Small intestine (tissue), 7 donors: ENCODE measurements at regions not wholly inside any gene's neighbourhood (a gene's known extent, or its start where the extent isn't known, plus 50 kb on each side); places are given as distances from the start of the nearest gene placed in this dataset.

ENCODE experiments used
- DNase-seq, 2 donors: peaks; one replicate each; pipeline versions ENCODE4 v3.0.0 to v3.0.0-alpha.2; 2013
- FAIRE-seq: peaks from 2 replicates; lab custom pipeline; 2012; peaks lifted over from hg19 to GRCh38; lab: Jason Lieb, UNC
- H3K27ac ChIP-seq, 3 donors: one replicate each; pipeline ENCODE4 v1.5.1; 2013; ENCODE audit warnings: low read length in 2 of 3, mild to moderate bottlenecking in 2 of 3, control low read depth in 1 of 3, inconsistent platforms in 1 of 3, low read depth in 1 of 3, moderate library complexity in 1 of 3
- H3K27me3 ChIP-seq, 3 donors: one replicate each; pipeline ENCODE4 v1.6.1; 2013; ENCODE audit warnings: low read length in 3 of 3, inconsistent platforms in 1 of 3; ENCODE audit not compliant: control insufficient read depth in 3 of 3, insufficient read depth in 3 of 3
- H3K36me3 ChIP-seq, 3 donors: one replicate each; pipeline ENCODE4 v1.6.1; 2013; ENCODE audit warnings: low read length in 3 of 3, inconsistent platforms in 1 of 3, low read depth in 1 of 3, mild to moderate bottlenecking in 1 of 3, moderate library complexity in 1 of 3; ENCODE audit not compliant: control insufficient read depth in 3 of 3, insufficient read depth in 2 of 3
- H3K4me1 ChIP-seq, 3 donors: one replicate each; pipeline ENCODE4 v1.6.1; 2013; ENCODE audit warnings: low read length in 2 of 3, inconsistent platforms in 1 of 3, low read depth in 1 of 3, mild to moderate bottlenecking in 1 of 3, moderate library complexity in 1 of 3; ENCODE audit not compliant: control insufficient read depth in 3 of 3, insufficient read depth in 2 of 3
- H3K4me3 ChIP-seq, 3 donors: one replicate each; pipeline ENCODE4 v1.5.1; 2013; ENCODE audit warnings: low read length in 3 of 3, control low read depth in 1 of 3, inconsistent platforms in 1 of 3, low read depth in 1 of 3, mild to moderate bottlenecking in 1 of 3, moderate library complexity in 1 of 3
- H3K9me3 ChIP-seq, 2 donors: one replicate each; pipeline ENCODE4 v1.6.1; 2013; ENCODE audit warnings: low read depth in 1 of 2, low read length in 1 of 2; ENCODE audit not compliant: control insufficient read depth in 2 of 2, insufficient read depth in 1 of 2
- WGBS, 3 donors: extraction: QIAGEN DNeasy Blood & Tissue Kit; methylation state at CpG; one replicate each; pipeline ENCODE4 v1.1.7; 2013; 5-methylcytosine and 5-hydroxymethylcytosine counted together
- donor health status: healthy with polysubstance abuse.
- donor health status: control.
- donor health status: control.
- donor health status: Bipolar disorder and iron deficiency.
- donor health status: healthy.

DNA sequence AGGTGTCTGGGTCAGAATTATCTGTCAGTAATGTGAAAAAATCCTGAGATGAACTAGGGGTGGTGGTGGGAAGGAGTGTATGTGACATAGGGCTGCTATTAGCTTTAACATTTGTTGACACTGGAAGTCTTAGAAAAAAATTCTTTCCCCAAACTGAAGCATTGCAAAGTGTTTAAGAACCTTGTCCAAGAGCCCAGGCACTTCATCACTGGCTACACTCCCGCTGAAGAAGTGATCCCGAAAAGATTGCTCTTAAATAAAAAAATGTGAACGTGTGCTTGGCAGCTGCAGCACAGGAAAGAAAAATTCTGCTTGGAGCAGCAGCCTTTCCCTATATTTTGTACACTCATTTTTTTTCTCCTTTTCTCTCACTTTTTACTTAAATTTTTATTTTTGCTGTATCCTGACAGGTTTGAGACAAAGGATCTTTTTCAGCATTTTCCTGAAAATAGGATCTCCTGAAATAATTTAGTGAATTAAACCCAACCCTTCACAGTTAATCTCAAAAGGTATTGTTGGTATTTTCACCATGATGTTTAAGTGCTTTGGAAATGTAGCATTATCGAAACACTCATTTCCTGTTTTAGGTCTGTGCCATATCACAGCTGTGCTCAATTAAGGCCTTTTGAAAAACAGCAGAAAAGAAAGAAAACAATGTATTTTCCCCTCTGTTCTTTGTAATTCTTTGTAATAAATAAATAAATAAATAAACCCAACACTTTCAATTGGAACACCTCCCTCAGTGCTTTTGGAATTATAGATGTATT is 477.6 kb downstream of the ZNF385D start:
- Histone ChIP-seq H3K36me3 (no peaks in the 10 kb centered on the region), H3K27ac (no peak overlapping the region), H3K9me3 (peaks cover 0 to 12% of the 10 kb centered on the region in 2 donors), H3K27me3 (no peaks in the 10 kb centered on the region), H3K4me1 (no peaks in the 10 kb centered on the region), H3K4me3 (no peak overlapping the region)
- 54 to 83% (median 68%) methylated on average over 4 of the region's 4 CpGs for WGBS, 3 donors
- FAIRE-seq: no peak
- peak in 1 of 2 donors; percentile 1 for DNase-seq

DNA sequence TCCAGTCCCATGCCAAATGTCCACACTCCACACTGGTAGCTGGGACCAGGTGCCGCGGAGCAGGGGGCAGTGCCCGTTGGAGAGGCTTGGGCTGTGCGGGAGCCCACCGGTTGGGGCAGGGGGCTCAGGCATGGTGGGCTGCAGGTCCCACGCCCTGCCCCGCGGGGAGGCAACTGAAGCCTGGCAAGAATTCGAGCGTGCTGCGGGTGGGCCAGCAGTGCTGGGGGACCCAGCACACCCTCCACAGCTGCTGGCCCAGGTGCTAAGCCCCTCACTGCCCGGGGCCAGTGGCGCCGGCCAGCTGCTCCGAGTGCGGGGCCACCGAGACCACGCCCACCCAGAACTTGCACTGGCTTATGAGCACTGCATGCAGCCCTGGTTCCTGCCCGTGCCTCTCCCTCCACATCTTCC is 479.4 kb downstream of the ZNF385D start:
- Histone ChIP-seq H3K27ac (no peak overlapping the region), H3K4me3 (no peak overlapping the region), H3K9me3 (peaks cover 0 to 12% of the 10 kb centered on the region in 2 donors), H3K36me3 (no peaks in the 10 kb centered on the region), H3K4me1 (no peaks in the 10 kb centered on the region), H3K27me3 (no peaks in the 10 kb centered on the region)
- DNase-seq (no peak), FAIRE-seq (no peak)
- whole genome bisulfite sequencing, 3 donors: 92 to 97% (median 96%) methylated on average over 16 to 19 of the region's 19 CpGs

GRCh38 chr3:21269882-21270281 is 481.1 kb downstream of the ZNF385D start:
- no peak for DNase-seq
- H3K36me3 ChIP-seq: no peaks in the 10 kb centered on the region
- no peaks in the 10 kb centered on the region for H3K4me1 ChIP-seq
- FAIRE-seq: no peak
- H3K9me3 ChIP-seq: peaks cover 0 to 12% of the 10 kb centered on the region in 2 donors
- H3K4me3 ChIP-seq: no peak overlapping the region
- H3K27me3 ChIP-seq: no peaks in the 10 kb centered on the region
- no peak overlapping the region for H3K27ac ChIP-seq

- WGBS, 3 donors: 68 to 76% (median 72%) methylated on average over 5 of the region's 5 CpGs
- FAIRE-seq: no peak
Measured at GRCh38 chr3:21260507-21260906, 490.5 kb downstream of the ZNF385D start.

DNA sequence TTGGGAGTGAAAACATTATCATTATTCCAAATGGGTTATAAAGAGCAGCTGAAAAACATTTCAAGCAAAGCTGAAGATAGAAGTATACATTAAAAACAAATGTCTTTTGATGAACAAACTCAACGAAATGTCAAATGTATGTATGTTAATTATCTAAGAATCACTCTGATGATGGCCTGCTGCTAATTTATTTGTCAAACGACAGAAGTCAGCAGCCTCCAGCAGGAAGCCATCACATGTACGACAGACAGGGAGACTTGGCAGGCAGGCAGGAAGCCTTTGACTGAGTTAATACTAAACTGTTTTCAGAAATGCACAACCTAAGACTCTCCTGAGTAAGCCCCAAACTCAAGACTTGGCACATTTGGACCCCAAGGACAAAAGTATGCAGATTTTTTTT is 491.1 kb downstream of the ZNF385D start:
- no peak overlapping the region for H3K4me3 ChIP-seq
- WGBS, 3 donors: 23 to 32% (median 32%) methylated on average over 3 of the region's 3 CpGs
- H3K36me3 ChIP-seq: no peaks in the 10 kb centered on the region
- no peaks in the 10 kb centered on the region for H3K4me1 ChIP-seq
- no peaks in the 10 kb centered on the region for H3K27me3 ChIP-seq
- H3K9me3 ChIP-seq: peaks cover 0 to 6% of the 10 kb centered on the region in 2 donors
- H3K27ac ChIP-seq: no peak overlapping the region
- FAIRE-seq: no peak
- no peak for DNase-seq

More at GRCh38 chr3:21260507-21260906, 490.5 kb downstream of the ZNF385D start:
- no peak for DNase-seq
- Histone ChIP-seq H3K4me1 (no peaks in the 10 kb centered on the region), H3K36me3 (no peaks in the 10 kb centered on the region), H3K27me3 (no peaks in the 10 kb centered on the region), H3K4me3 (no peak overlapping the region), H3K9me3 (peaks cover 0 to under 1% of the 10 kb centered on the region in 2 donors), H3K27ac (no peak overlapping the region)

DNA sequence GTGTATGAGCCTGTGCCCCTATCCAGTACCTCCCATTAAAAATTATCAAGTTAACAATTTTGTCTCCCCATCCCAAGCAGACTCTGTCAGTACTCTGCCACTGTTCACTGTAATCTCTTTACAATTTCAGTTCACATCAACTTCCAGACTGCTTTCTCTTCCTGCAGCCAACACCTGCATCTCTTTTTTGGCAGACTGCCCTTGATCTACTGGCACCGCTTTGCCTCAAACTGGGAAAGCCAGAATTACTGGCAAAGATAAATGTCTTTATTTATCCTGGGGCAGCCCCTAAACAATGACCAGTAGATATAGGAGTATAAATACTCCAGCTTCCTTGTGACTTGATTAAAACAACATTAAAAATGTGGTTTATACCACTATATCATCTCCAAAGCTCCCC is 494.1 kb downstream of the ZNF385D start:
- H3K27me3 ChIP-seq: no peaks in the 10 kb centered on the region
- no peaks in the 10 kb centered on the region for H3K4me1 ChIP-seq
- no peak overlapping the region for H3K27ac ChIP-seq
- 15 to 56% (median 22%) methylated on average over 1 of the region's 1 CpG for WGBS, 3 donors
- DNase-seq: no peak
- no peak overlapping the region for H3K4me3 ChIP-seq
- no peaks in the 10 kb centered on the region for H3K36me3 ChIP-seq
- no peak for FAIRE-seq
- peaks cover 0 to 6% of the 10 kb centered on the region in 2 donors for H3K9me3 ChIP-seq

DNA sequence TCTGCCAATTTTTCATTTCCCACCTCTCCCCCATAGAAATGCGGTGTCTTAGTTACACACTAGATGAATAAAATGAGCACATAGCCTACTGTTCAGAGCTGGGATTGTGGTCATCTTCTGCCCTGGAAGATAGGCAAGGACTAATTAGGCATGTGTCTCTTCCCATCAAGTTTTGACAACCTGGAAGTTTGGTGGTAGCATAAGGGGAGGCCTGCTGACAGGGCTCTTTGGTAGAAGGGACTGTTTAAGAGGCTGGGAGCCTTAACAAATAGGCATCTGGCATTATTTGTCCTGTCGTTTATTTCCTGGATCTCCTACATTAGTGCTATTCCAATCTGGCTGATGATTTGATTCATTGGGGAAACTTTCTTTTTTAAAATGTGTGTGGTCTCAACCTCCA is 512.3 kb downstream of the ZNF385D start:
- FAIRE-seq (no peak), DNase-seq (no peak)
- WGBS, 3 donors: 83 to 91% (median 84%) methylated on average over 2 of the region's 2 CpGs
- no peak overlapping the region for H3K27ac ChIP-seq
- H3K36me3 ChIP-seq: no peaks in the 10 kb centered on the region
- no peak overlapping the region for H3K4me3 ChIP-seq
- H3K4me1 ChIP-seq: no peaks in the 10 kb centered on the region
- H3K9me3 ChIP-seq: no peaks in the 10 kb centered on the region
- no peaks in the 10 kb centered on the region for H3K27me3 ChIP-seq

GRCh38 chr3:21237638-21238037 is 513.4 kb downstream of the ZNF385D start:
- no peaks in the 10 kb centered on the region for H3K4me1 ChIP-seq
- H3K27ac ChIP-seq: no peak overlapping the region
- H3K4me3 ChIP-seq: no peak overlapping the region
- no peaks in the 10 kb centered on the region for H3K27me3 ChIP-seq
- DNase-seq (no peak), FAIRE-seq (no peak)
- no peaks in the 10 kb centered on the region for H3K36me3 ChIP-seq
- H3K9me3 ChIP-seq: no peaks in the 10 kb centered on the region
- WGBS, 3 donors: 79 to 88% (median 86%) methylated on average over 1 of the region's 1 CpG

DNA sequence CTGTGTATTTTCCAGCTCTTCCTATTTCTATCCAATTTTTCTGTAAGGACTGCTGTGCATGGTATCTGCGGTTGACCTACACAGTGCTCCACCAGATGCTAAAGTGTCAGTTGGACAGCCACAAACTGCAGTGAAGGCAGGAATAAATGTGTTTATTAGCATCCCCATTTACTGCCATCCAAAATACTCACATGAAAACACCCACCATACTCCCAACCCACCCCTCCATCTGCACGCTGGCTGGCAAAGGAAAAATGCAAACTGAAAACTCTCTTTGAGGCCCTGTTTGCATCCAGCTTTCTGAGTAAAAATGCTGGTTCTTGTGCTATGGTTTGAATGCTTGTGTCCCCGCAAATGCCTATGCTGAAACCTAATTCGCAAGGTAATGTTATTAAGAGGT is 515.5 kb downstream of the ZNF385D start:
- no peak overlapping the region for H3K4me3 ChIP-seq
- WGBS, 3 donors: 73 to 94% (median 94%) methylated on average over 4 of the region's 4 CpGs
- no peak overlapping the region for H3K27ac ChIP-seq
- no peaks in the 10 kb centered on the region for H3K4me1 ChIP-seq
- DNase-seq (no peak), FAIRE-seq (no peak)
- peaks cover 0 to 2% of the 10 kb centered on the region in 2 donors for H3K9me3 ChIP-seq
- H3K27me3 ChIP-seq: no peaks in the 10 kb centered on the region
- H3K36me3 ChIP-seq: no peaks in the 10 kb centered on the region
